GM08714 (cell line): ENCODE measurements at regions not wholly inside any gene's neighbourhood (a gene's known extent, or its start where the extent isn't known, plus 50 kb on each side); places are given as distances from the start of the nearest gene placed in this dataset.

ENCODE experiments used
- H3K4me3 ChIP-seq: fragments of 200-500 bp; sonication (Bioruptor generic); 2 replicates; pipeline ENCODE4 v1.5.1; 2014; ENCODE audit warnings: mild to moderate bottlenecking, low read length, inconsistent platforms
- ZNF274 ChIP-seq: IDR thresholded peaks from 2 replicates; pipeline ENCODE4 v1.6.1; 2012; ENCODE audit warnings: mild to moderate bottlenecking, low read depth, low read length

GRCh38 chr3:102084704-102085103 is 235.4 kb downstream of the NFKBIZ start:
- no peak for TF ChIP-seq ZNF274
- no peak overlapping the region for H3K4me3 ChIP-seq

- TF ChIP-seq ZNF274 = no peak
- no peak overlapping the region for H3K4me3 ChIP-seq
Observed at GRCh38 chr3:102085431-102086176, 236.3 kb downstream of the NFKBIZ start.

GRCh38 chr3:102087236-102087635 is 237.9 kb downstream of the NFKBIZ start:
- no peak for TF ChIP-seq ZNF274
- H3K4me3 ChIP-seq = no peak overlapping the region

GRCh38 chr3:102089239-102089638 is 239.9 kb downstream of the NFKBIZ start:
- TF ChIP-seq ZNF274 = no peak
- H3K4me3 ChIP-seq = no peak overlapping the region

GRCh38 chr3:102089904-102090720 is 240.8 kb downstream of the NFKBIZ start:
- H3K4me3 ChIP-seq = no peak overlapping the region
- TF ChIP-seq ZNF274 = no peak

- no peak overlapping the region for H3K4me3 ChIP-seq
- TF ChIP-seq ZNF274 = no peak
Observed at GRCh38 chr3:102090721-102091045, 241.4 kb downstream of the NFKBIZ start.

GRCh38 chr3:102091358-102091757 is 242.0 kb downstream of the NFKBIZ start:
- H3K4me3 ChIP-seq = no peak overlapping the region
- TF ChIP-seq ZNF274 = no peak

GRCh38 chr3:102092617-102093466 is 243.5 kb downstream of the NFKBIZ start:
- no peak overlapping the region for H3K4me3 ChIP-seq
- no peak for TF ChIP-seq ZNF274

- H3K4me3 ChIP-seq = no peak overlapping the region
- TF ChIP-seq ZNF274 = no peak
Observed at GRCh38 chr3:102094506-102094905, 245.2 kb downstream of the NFKBIZ start.

GRCh38 chr3:102095383-102095782 is 246.1 kb downstream of the NFKBIZ start:
- H3K4me3 ChIP-seq = no peak overlapping the region
- TF ChIP-seq ZNF274 = no peak

GRCh38 chr3:102096066-102096465 is 246.8 kb downstream of the NFKBIZ start:
- no peak overlapping the region for H3K4me3 ChIP-seq
- TF ChIP-seq ZNF274 = no peak

- TF ChIP-seq ZNF274 = no peak
Observed at GRCh38 chr3:102098130-102098885, 249.0 kb downstream of the NFKBIZ start.

GRCh38 chr3:102099913-102100312 is 250.6 kb downstream of the NFKBIZ start:
- no peak for TF ChIP-seq ZNF274

More at GRCh38 chr3:102098130-102098885, 249.0 kb downstream of the NFKBIZ start:
- H3K4me3 ChIP-seq = no peak overlapping the region

GRCh38 chr3:102102394-102102793 is 253.1 kb downstream of the NFKBIZ start:
- no peak for TF ChIP-seq ZNF274
- no peak overlapping the region for H3K4me3 ChIP-seq

More at GRCh38 chr3:102099913-102100312, 250.6 kb downstream of the NFKBIZ start:
- H3K4me3 ChIP-seq = no peak overlapping the region
